Vagina (tissue), 2 donors: ENCODE measurements at regions not wholly inside any gene's neighbourhood (a gene's known extent, or its start where the extent isn't known, plus 50 kb on each side); places are given as distances from the start of the nearest gene placed in this dataset.
"Not testable (repeated sequence)": the region's sequence is repeated elsewhere in the genome, so short reads cannot be mapped to it uniquely, and the experiment has no call there.

ENCODE experiments used
- DNase-seq, 2 donors: peaks; one replicate each; pipeline ENCODE4 v3.0.0-alpha.2; 2017; ENCODE audit errors: extremely low spot score in 2 of 2
- H3K27ac ChIP-seq: fragments of 200-600 bp; sonication (generic); one replicate; pipeline ENCODE4 v1.5.1; 2019
- H3K27me3 ChIP-seq: fragments of 200-600 bp; sonication (generic); one replicate; pipeline ENCODE4 v1.5.1; 2019
- H3K36me3 ChIP-seq, 2 donors: fragments of 200-600 bp; sonication (generic); one replicate each; pipeline ENCODE4 v1.5.1; 2017 to 2019
- H3K4me1 ChIP-seq: fragments of 200-600 bp; sonication (generic); one replicate; pipeline ENCODE4 v1.5.1; 2019
- H3K4me3 ChIP-seq, 2 donors: fragments of 200-600 bp; sonication (generic); 1 replicate in 1 of 2; 2 replicates in 1 of 2; pipeline ENCODE4 v1.5.1; 2016 to 2019
- H3K9me3 ChIP-seq: fragments of 200-600 bp; sonication (generic); one replicate; pipeline ENCODE4 v1.5.1; 2019
- POLR2A ChIP-seq, 2 donors: fragments of 450-650 bp; IDR thresholded peaks; one replicate each; pipeline ENCODE4 v1.6.1; 2017; ENCODE audit warnings: antibody characterized with exemption in 2 of 2, mild to moderate bottlenecking in 2 of 2, moderate library complexity in 2 of 2
- POLR2AphosphoS5 ChIP-seq, 2 donors: sonication (generic); formaldehyde crosslinking; IDR thresholded peaks; one replicate each; pipeline ENCODE4 v1.9.0; 2017; ENCODE audit warnings: antibody characterized with exemption in 2 of 2, mild to moderate bottlenecking in 2 of 2, low read depth in 1 of 2; ENCODE audit not compliant: insufficient read depth in 1 of 2
- intact Hi-C: fragments of 100-400 bp; cut with DNase I; formaldehyde crosslinking; loops from one replicate; pipeline ENCODE4 v1.15.1; 2023
- TF ChIP-seq, protein P1 (sequence below), 3 experiments: fragments of 450-650 bp in 2 of 3; fragments of 200-600 bp in 1 of 3; sonication (generic) in 1 of 3; IDR thresholded peaks; one replicate each; pipeline ENCODE4 v1.5.1; 2017 to 2019; ENCODE audit warnings: antibody characterized with exemption in 3 of 3, mild to moderate bottlenecking in 2 of 3, moderate library complexity in 2 of 3

GRCh38 chr5:126677121-126677520 lies 76.4 kb downstream of the PHAX start:
- H3K36me3 ChIP-seq: no peaks in the 10 kb centered on the region
- TF ChIP-seq POLR2A (IDR thresholded peaks at IDR 0.05) (no peak), POLR2AphosphoS5 (IDR thresholded peaks at IDR 0.05; ENCODE audit: insufficient read depth in 1 of 2, low read depth in 1 of 2) (no peak)
- TF ChIP-seq, protein P1, sequence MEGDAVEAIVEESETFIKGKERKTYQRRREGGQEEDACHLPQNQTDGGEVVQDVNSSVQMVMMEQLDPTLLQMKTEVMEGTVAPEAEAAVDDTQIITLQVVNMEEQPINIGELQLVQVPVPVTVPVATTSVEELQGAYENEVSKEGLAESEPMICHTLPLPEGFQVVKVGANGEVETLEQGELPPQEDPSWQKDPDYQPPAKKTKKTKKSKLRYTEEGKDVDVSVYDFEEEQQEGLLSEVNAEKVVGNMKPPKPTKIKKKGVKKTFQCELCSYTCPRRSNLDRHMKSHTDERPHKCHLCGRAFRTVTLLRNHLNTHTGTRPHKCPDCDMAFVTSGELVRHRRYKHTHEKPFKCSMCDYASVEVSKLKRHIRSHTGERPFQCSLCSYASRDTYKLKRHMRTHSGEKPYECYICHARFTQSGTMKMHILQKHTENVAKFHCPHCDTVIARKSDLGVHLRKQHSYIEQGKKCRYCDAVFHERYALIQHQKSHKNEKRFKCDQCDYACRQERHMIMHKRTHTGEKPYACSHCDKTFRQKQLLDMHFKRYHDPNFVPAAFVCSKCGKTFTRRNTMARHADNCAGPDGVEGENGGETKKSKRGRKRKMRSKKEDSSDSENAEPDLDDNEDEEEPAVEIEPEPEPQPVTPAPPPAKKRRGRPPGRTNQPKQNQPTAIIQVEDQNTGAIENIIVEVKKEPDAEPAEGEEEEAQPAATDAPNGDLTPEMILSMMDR (IDR thresholded peaks at IDR 0.05): no peak
- H3K9me3 ChIP-seq: no peaks in the 10 kb centered on the region
- H3K4me1 ChIP-seq: no peaks in the 10 kb centered on the region
- no peak overlapping the region for H3K4me3 ChIP-seq
- no peaks in the 10 kb centered on the region for H3K27me3 ChIP-seq
- H3K27ac ChIP-seq: no peak overlapping the region
- intact Hi-C loops: loop anchor here (5.0 kb wide), 1 partner anchor 100 kb away; the partner anchor contains the start of gene LMNB1
- no peak for DNase-seq

- no peak for DNase-seq
- H3K4me3 ChIP-seq: no peak overlapping the region
- intact Hi-C loops: no loop called here
- H3K36me3 ChIP-seq: no peaks in the 10 kb centered on the region
- TF ChIP-seq POLR2A (IDR thresholded peaks at IDR 0.05): no peak
- TF ChIP-seq, protein P1 (IDR thresholded peaks at IDR 0.05): no peak
- TF ChIP-seq POLR2AphosphoS5 (IDR thresholded peaks at IDR 0.05; ENCODE audit: insufficient read depth in 1 of 2, low read depth in 1 of 2): no peak
- no peaks in the 10 kb centered on the region for H3K4me1 ChIP-seq
- no peaks in the 10 kb centered on the region for H3K27me3 ChIP-seq
- H3K9me3 ChIP-seq: no peaks in the 10 kb centered on the region
- H3K27ac ChIP-seq: no peak overlapping the region
Measured at GRCh38 chr5:126680191-126680817, 79.6 kb downstream of the PHAX start.

DNA sequence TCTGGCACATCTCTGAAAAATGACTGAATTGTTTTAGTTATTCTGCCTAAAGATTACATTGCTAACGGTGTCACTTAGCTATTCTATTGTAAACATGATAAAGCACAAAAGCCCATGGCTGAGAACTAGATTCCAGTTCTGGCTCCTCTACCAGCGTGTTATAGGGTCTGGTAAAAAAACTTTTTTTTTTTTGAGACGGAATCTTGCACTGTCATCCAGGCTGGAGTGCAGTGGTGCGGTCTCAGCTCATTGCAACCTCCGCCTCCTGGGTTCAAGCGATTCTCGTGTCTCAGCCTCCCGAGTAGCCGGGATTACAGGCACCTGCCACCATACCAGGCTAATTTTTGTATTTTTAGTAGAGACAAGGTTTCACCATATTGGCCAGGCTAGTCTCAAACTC lies 80.6 kb downstream of the PHAX start:
- H3K4me3 ChIP-seq, intact Hi-C loops, H3K36me3 ChIP-seq, H3K9me3 ChIP-seq, DNase-seq, H3K4me1 ChIP-seq, H3K27me3 ChIP-seq, H3K27ac ChIP-seq: not testable (repeated sequence)

GRCh38 chr5:126681970-126682369 lies 81.2 kb downstream of the PHAX start:
- H3K4me3 ChIP-seq: no peak overlapping the region
- no peak for DNase-seq
- TF ChIP-seq POLR2A (IDR thresholded peaks at IDR 0.05): no peak
- TF ChIP-seq, protein P1 (IDR thresholded peaks at IDR 0.05): no peak
- TF ChIP-seq POLR2AphosphoS5 (IDR thresholded peaks at IDR 0.05; ENCODE audit: insufficient read depth in 1 of 2, low read depth in 1 of 2): no peak
- intact Hi-C loops: no loop called here
- no peak overlapping the region for H3K27ac ChIP-seq
- H3K27me3 ChIP-seq: no peaks in the 10 kb centered on the region
- no peaks in the 10 kb centered on the region for H3K36me3 ChIP-seq
- H3K4me1 ChIP-seq: no peaks in the 10 kb centered on the region
- no peaks in the 10 kb centered on the region for H3K9me3 ChIP-seq

- Histone ChIP-seq H3K27ac (no peak overlapping the region), H3K9me3 (no peaks in the 10 kb centered on the region), H3K4me1 (no peaks in the 10 kb centered on the region), H3K36me3 (no peaks in the 10 kb centered on the region), H3K4me3 (no peak overlapping the region), H3K27me3 (no peaks in the 10 kb centered on the region)
- intact Hi-C loops: no loop called here
- TF ChIP-seq, protein P1 (IDR thresholded peaks at IDR 0.05): no peak
- TF ChIP-seq POLR2A (IDR thresholded peaks at IDR 0.05): no peak
- TF ChIP-seq POLR2AphosphoS5 (IDR thresholded peaks at IDR 0.05; ENCODE audit: insufficient read depth in 1 of 2, low read depth in 1 of 2): no peak
- DNase-seq: no peak
Measured at GRCh38 chr5:126682856-126683255, 82.1 kb downstream of the PHAX start.
